CD4-positive, alpha-beta T cell (primary cell): ENCODE measurements at regions not wholly inside any gene's neighbourhood (a gene's known extent, or its start where the extent isn't known, plus 50 kb on each side); places are given as distances from the start of the nearest gene placed in this dataset.

Experiments
- ATAC-seq: fragments of 200-7000 bp; cut with Tn5 transposase; one replicate; pipeline ENCODE4 v1.10.0; 2022; ENCODE audit warnings: mild to moderate bottlenecking; ENCODE audit not compliant: poor library complexity
- CTCF ChIA-PET: fragments of 350-600 bp; sonication (Branson Sonifier 250); formaldehyde crosslinking; loops from one replicate; lab custom pipeline; 2021; ENCODE audit warnings: antibody characterized with exemption, inconsistent platforms; lab: Charles Lee
- POLR2A ChIA-PET: fragments of 350-600 bp; sonication (Branson Sonifier 250); formaldehyde crosslinking; loops from one replicate; lab custom pipeline; 2021; ENCODE audit warnings: antibody characterized with exemption, inconsistent platforms; lab: Charles Lee
- DNase-seq, 14 experiments: peaks; one replicate each; pipeline ENCODE4 v3.0.0-alpha.2; 2013 to 2020; ENCODE audit warnings: mixed read lengths in 2 of 14
- H3K27ac ChIP-seq, 2 donors: one replicate each; pipeline versions ENCODE4 v1.5.1 to v1.7.0; 2013; ENCODE audit warnings: low read length in 2 of 2, low read depth in 1 of 2, mild to moderate bottlenecking in 1 of 2
- H3K27me3 ChIP-seq, 2 experiments: 1 replicate in 1 of 2; 2 replicates in 1 of 2; pipeline versions ENCODE4 v1.6.1 to v1.7.0; 2013; ENCODE audit warnings: low read length in 2 of 2, control low read depth in 1 of 2, mild to moderate bottlenecking in 1 of 2, moderate library complexity in 1 of 2; ENCODE audit not compliant: insufficient read depth in 2 of 2, control insufficient read depth in 1 of 2
- H3K36me3 ChIP-seq: one replicate; pipeline ENCODE4 v1.6.1; 2013; ENCODE audit warnings: low read length, control low read depth; ENCODE audit not compliant: insufficient read depth
- H3K4me1 ChIP-seq: one replicate; pipeline ENCODE4 v1.6.1; 2013; ENCODE audit warnings: low read length, control low read depth; ENCODE audit not compliant: insufficient read depth
- H3K4me3 ChIP-seq: one replicate; pipeline ENCODE4 v1.5.1; 2013; ENCODE audit warnings: mild to moderate bottlenecking, low read length, moderate library complexity
- H3K9me3 ChIP-seq, 2 experiments: 1 replicate in 1 of 2; 2 replicates in 1 of 2; pipeline versions ENCODE4 v1.6.1 to v1.7.0; 2013; ENCODE audit warnings: low read length in 2 of 2, mild to moderate bottlenecking in 2 of 2, control low read depth in 1 of 2, moderate library complexity in 1 of 2; ENCODE audit not compliant: control insufficient read depth in 1 of 2, insufficient read depth in 1 of 2
- H3K27ac Mint-ChIP-seq: one replicate; pipeline ENCODE4 v1.8.0; 2020; ENCODE audit warnings: mixed read lengths
- H3K27me3 Mint-ChIP-seq: one replicate; pipeline ENCODE4 v1.8.0; 2021; ENCODE audit warnings: mixed read lengths
- H3K36me3 Mint-ChIP-seq: one replicate; pipeline ENCODE4 v1.8.0; 2021; ENCODE audit warnings: low read depth, mixed read lengths
- H3K4me1 Mint-ChIP-seq: one replicate; pipeline ENCODE4 v1.8.0; 2021; ENCODE audit warnings: low read depth, mixed read lengths
- H3K4me3 Mint-ChIP-seq: one replicate; pipeline ENCODE4 v1.8.0; 2020; ENCODE audit warnings: mild to moderate bottlenecking, mixed read lengths
- H3K9me3 Mint-ChIP-seq: one replicate; pipeline ENCODE4 v1.8.0; 2020; ENCODE audit warnings: mixed read lengths
- intact Hi-C, 2 experiments: fragments of 100-400 bp; cut with DNase I in 1 of 2; cut with micrococcal nuclease in 1 of 2; formaldehyde crosslinking; loops; one replicate each; pipeline versions ENCODE4 v1.15.1 to v1.9.0; 2023 to 2025; cut with DNase I, micrococcal nuclease
- TF ChIP-seq, protein P1 (sequence below): fragments of 200-600 bp; IDR thresholded peaks from one replicate; pipeline ENCODE4 v1.8.0; 2022; ENCODE audit warnings: antibody characterized with exemption, mild to moderate bottlenecking

DNA sequence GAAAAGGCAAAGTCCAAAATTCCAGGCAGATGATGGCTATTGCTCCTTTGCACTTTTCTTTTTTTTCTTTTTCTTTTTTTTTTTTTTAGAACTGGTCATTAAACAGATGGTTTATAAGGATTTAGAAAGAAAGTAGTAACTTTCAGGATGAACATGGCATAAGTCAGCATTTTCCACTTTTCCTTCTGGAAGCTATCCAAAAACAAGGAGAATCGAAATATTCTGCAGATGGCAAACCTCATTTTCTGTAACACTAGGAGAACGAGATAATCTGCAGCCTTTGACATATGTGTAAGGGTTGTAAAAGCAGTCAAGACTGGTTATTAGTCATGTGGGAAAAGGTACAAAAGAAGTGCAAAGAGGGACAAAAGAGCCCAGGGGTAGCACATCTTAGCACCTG is 69.1 kb upstream of the PUM3 start:
- H3K27me3 Mint-ChIP-seq = peaks cover 30% of the 10 kb centered on the region
- no peak overlapping the region for H3K4me3 Mint-ChIP-seq
- CTCF ChIA-PET = no interaction called here

DNA sequence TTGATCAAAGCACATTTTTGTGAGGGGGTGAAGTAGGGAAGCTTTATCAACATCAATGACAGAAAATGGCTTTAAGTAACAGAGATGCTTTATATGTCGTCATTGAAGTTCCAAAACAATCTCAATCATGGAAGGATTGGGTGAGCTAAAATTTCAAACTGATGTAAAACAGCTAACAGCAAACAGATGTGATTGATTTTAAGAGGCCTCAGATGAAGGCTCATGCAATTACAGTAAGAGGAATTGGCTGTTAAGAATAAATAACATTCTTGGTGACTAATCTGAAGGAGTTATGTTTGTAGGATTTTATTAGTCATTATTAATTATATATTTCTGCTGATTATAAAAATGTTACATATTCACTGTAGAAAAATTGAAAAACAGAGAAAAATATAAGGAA is 63.5 kb upstream of the PUM3 start:
- no peaks in the 10 kb centered on the region for H3K4me1 Mint-ChIP-seq
- ChIA-PET CTCF (no interaction called here), POLR2A (no interaction called here)
- TF ChIP-seq, protein P1, sequence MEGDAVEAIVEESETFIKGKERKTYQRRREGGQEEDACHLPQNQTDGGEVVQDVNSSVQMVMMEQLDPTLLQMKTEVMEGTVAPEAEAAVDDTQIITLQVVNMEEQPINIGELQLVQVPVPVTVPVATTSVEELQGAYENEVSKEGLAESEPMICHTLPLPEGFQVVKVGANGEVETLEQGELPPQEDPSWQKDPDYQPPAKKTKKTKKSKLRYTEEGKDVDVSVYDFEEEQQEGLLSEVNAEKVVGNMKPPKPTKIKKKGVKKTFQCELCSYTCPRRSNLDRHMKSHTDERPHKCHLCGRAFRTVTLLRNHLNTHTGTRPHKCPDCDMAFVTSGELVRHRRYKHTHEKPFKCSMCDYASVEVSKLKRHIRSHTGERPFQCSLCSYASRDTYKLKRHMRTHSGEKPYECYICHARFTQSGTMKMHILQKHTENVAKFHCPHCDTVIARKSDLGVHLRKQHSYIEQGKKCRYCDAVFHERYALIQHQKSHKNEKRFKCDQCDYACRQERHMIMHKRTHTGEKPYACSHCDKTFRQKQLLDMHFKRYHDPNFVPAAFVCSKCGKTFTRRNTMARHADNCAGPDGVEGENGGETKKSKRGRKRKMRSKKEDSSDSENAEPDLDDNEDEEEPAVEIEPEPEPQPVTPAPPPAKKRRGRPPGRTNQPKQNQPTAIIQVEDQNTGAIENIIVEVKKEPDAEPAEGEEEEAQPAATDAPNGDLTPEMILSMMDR = no peak
- H3K4me3 Mint-ChIP-seq = no peak overlapping the region
- no peaks in the 10 kb centered on the region for H3K27me3 ChIP-seq
- no peaks in the 10 kb centered on the region for H3K36me3 ChIP-seq
- H3K36me3 Mint-ChIP-seq = no peaks in the 10 kb centered on the region
- no peak for ATAC-seq
- peaks cover 45% of the 10 kb centered on the region for H3K27me3 Mint-ChIP-seq
- no peak overlapping the region for H3K4me3 ChIP-seq
- H3K4me1 ChIP-seq = no peaks in the 10 kb centered on the region
- DNase-seq = no peak
- H3K27ac Mint-ChIP-seq = no peak overlapping the region
- no peak overlapping the region for H3K27ac ChIP-seq
- intact Hi-C loops = no loop called here
- no peaks in the 10 kb centered on the region for H3K9me3 Mint-ChIP-seq
- H3K9me3 ChIP-seq = no peaks in the 10 kb centered on the region

More for the DNA sequence above, 69.1 kb upstream of the PUM3 start:
- H3K9me3 Mint-ChIP-seq = no peaks in the 10 kb centered on the region
- TF ChIP-seq, protein P1 = no peak
- Histone ChIP-seq H3K27ac (no peak overlapping the region), H3K4me3 (no peak overlapping the region), H3K9me3 (no peaks in the 10 kb centered on the region), H3K27me3 (no peaks in the 10 kb centered on the region), H3K36me3 (no peaks in the 10 kb centered on the region), H3K4me1 (no peaks in the 10 kb centered on the region)
- POLR2A ChIA-PET = no interaction called here
- intact Hi-C loops = no loop called here
- ATAC-seq = no peak
- no peak for DNase-seq
- H3K27ac Mint-ChIP-seq = no peak overlapping the region
- no peaks in the 10 kb centered on the region for H3K36me3 Mint-ChIP-seq
- H3K4me1 Mint-ChIP-seq = no peaks in the 10 kb centered on the region

DNA sequence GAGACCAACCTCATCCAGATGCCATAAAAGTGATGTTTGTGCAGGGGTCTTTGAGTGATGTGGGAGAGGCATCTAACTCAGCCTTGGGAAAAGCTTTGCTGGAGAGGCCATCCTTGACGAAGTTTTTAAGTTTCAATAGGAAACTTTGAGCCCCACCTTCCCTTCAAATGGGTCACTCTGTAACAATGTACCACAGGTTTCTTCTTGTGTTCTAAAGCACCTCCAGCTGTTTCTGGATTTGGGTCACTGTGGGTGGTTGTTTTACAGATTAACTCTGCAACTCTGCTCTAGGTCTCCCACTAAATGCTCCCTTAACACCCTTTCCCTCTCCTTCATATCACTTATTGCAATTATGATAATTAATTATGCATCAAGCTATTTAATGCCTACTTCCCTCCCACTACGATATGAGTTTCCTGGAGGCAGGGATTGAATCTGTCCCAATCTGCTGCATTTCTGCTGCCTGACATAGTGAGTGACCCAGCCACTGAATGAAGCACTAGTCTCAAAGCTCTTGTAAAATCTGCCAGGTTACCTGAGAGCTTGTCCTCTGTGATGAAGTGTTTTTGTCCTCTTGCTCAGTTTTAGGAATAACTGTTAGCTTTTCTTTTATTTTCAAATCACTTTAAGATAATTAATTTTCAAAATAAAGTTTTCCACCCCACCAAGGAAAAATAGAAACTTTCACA is 60.5 kb upstream of the PUM3 start:
- peaks cover 0 to 3% of the 10 kb centered on the region in 2 experiments for H3K27me3 ChIP-seq
- no peaks in the 10 kb centered on the region for H3K36me3 Mint-ChIP-seq
- H3K4me3 ChIP-seq = no peak overlapping the region
- POLR2A ChIA-PET = no interaction called here
- no peaks in the 10 kb centered on the region for H3K4me1 ChIP-seq
- H3K27me3 Mint-ChIP-seq = peaks cover 37% of the 10 kb centered on the region
- H3K4me1 Mint-ChIP-seq = no peaks in the 10 kb centered on the region
- no peaks in the 10 kb centered on the region for H3K9me3 Mint-ChIP-seq
- intact Hi-C loops = no loop called here
- H3K27ac ChIP-seq = no peak overlapping the region
- no peak overlapping the region for H3K4me3 Mint-ChIP-seq
- H3K27ac Mint-ChIP-seq = no peak overlapping the region
- DNase-seq (no peak), ATAC-seq (no peak)
- no peaks in the 10 kb centered on the region for H3K36me3 ChIP-seq
- H3K9me3 ChIP-seq = no peaks in the 10 kb centered on the region
- CTCF ChIA-PET = no interaction called here
- TF ChIP-seq, protein P1 = no peak
